MV-4-11 (cell line): ENCODE measurements at regions not wholly inside any gene's neighbourhood (a gene's known extent, or its start where the extent isn't known, plus 50 kb on each side); places are given as distances from the start of the nearest gene placed in this dataset.
"Not testable (repeated sequence)": the region's sequence is repeated elsewhere in the genome, so short reads cannot be mapped to it uniquely, and the experiment has no call there.

ENCODE experiments used
- DNase-seq: peaks from one replicate; lab custom pipeline; 2025; lab: John Stamatoyannopoulos, UW

DNA sequence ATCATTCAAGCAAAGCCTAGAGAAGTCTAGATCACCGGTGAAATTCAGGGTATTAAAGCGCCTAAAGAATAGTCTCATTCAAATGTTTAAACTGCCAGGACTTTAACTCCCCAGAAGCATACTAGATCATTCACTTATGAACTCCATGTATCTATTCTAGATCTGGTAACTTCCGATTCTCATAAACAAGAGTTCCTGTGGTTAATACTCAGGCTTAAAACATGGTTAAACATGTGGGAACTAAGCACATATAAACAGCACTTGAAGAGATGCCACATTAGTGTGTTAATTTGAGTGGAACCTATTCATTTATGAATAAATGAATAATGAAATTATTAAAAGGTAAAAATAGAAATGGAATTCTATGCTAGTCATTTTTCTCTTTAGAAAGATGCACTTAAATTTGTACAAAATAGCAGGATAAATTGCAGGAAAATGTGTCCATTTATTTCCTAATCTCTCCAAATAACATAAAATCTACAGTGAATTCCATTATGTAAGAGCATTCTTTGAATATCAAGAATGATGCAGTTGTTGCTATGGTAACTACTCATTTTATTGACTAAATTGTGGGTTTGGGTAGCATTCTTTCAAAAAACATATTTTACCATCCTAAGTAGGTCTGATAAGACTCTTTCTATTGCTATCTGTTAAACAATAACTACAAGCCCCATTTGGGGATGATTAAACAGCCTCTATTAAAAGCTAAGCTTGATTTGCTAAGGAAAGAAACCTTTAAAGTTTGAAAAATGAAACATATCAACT is 147.6 kb upstream of the TMEM168 start:
- peak; percentile 8 for DNase-seq

DNA sequence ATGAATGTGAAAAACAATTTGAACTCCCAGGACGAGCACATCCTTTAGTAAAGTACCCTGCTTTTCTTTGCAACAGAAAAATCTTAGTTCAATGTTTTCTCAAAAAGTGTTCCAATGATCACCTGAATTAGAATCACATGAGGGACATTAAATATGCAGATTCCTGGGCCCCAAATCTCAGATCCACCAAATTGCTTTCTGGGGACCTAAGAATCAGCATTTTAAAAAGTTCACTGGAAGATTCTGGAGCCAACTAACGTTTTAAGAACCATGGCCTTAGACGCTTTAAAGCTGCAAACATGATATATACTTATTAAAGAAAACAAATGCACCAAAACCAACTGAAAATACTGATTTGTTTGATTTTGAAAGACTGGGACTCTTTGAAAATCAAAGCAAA is 143.4 kb upstream of the TMEM168 start:
- no peak for DNase-seq

DNA sequence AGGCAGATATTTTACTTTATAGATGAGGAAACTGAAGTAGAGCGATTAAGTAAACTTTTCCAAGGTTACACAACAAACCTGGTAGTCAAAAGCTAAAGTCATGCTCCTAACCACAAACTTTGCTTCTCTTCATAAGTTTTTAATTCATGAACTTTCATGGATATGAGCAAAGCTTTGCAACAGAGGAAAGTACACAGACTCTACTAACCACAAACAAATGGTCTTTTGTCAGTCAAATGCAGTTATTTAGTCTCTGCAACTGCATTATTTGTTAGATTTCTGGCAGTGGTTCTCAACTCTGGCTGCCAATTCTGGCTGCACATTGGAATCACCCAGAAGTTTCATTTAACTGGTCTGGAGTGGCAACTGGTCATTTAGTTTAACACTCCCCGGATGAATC is 140.6 kb upstream of the TMEM168 start:
- peak; percentile 68 for DNase-seq

DNA sequence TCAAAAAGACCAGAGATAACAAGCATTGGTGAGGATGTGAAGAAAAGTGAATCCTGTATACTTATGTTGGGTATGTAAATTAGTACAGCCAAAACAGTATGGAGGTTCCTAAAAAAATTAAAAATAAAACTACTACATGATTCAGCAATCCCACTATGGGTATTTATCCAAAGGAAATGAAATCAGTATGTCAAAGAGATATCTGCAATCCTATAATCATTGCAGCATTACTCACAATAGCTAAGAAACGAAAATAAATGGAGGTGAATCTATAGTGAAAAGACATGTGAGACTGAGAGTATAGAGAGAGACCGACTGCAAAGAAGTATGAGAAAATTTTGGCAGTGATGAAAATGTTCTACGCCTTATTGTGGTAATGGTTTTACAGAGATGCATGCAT is 139.2 kb upstream of the TMEM168 start:
- DNase-seq: no peak

DNA sequence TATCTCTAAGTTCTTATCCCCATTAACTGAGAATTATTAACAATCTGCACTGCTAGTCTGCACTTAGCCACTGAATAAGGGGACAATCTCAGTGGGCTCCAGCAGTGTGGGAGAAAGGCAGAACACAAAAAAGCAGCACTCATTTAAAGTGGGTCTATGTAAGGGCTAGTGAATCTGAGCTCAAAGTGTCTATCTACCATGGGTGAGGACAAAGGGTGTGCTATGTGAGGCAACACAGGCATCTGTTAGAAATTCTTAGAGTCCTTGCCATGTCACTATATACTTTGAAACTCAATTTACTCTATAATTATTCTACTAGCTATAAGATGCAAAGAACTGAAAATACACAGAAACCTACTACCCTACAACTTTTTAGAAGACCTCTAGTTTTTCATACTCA is 135.8 kb upstream of the TMEM168 start:
- DNase-seq: no peak

DNA sequence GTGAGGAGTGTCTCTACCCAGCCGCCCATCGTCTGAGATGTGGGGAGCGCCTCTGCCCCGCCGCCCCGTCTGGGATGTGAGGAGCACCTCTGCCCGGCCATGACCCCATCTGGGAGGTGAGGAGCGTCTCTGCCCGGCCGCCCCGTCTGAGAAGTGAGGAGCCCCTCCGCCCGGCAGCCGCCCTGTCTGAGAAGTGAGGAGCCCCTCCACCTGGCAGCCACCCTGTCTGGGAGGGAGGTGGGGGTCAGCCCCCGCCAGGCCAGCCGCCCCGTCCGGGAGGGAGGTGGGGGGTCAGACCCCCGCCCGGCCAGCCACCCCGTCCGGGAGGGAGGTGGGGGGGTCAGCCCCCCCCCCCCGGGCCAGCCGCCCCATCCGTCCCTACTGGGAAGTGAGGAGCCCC is 132.4 kb upstream of the TMEM168 start:
- DNase-seq: not testable (repeated sequence)

DNA sequence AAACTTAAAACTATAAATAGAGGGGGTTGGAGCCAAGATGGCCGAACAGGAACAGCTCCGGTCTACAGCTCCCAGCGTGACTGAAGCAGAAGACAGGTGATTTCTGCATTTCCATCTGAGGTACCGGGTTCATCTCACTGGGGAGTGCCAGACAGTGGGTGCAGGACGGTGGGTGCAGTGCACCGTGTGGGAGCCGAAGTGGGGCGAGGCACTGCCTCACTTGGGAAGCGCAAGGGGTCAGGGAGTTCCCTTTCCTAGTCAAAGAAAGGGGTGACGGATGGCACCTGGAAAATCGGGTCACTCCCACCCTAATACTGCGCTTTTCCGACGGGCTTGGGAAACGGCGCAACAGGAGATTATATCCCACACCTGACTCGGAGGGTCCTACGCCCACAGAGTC is 126.2 kb upstream of the TMEM168 start:
- DNase-seq: not testable (repeated sequence)

DNA sequence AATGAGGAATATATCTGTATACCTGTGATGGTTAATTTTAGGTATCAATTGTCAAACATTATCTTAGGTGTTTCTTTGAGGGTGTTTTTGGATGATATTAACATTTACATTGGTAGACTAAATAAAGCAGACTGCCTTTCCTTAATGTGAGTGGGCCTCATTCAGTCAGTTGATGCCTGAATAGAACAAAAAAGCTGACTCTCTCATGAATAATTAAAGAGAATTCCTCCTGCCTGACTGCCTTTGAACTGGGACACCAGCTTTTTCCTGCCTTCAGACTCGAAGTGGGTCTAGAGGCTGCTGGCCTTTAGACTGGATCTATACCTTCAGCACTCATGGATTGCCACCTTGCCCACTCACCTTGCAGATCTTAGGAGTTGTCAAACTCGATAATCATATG is 117.9 kb upstream of the TMEM168 start:
- no peak for DNase-seq

DNA sequence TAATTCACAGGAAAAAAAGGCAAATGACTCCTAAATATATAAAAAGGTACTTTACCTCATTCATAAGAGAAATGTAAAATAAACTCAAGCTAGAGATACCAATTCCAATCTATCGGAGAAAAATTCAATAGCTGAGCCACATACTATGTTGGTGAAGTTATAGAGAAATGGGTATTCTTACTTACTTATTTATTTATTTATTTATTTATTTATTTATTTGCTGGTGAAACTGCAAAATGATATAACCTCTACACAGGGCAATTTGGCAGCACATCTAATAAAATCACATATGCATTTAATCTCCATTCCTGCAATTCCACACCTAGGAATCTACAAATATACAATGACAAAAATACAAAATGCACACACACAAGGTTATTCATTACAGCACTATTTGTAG is 117.5 kb upstream of the TMEM168 start:
- no peak for DNase-seq

DNA sequence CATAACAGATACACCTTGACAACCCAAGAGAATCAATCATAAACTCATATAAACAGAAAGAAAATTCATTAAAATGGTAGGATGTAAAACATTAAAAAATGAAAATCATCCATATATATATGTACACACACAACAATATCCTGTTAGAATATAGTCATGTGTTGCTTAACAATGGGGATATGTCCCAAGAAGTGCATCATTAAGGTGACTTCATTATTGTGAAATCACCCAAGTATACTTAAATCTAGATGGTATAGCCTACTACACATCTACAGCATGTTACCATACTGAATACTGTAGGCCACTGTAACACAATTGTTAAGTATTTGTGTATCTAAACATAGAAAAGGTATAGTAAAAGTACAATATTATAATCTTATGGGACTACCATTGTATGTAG is 115.8 kb upstream of the TMEM168 start:
- DNase-seq: peak; percentile 25

DNA sequence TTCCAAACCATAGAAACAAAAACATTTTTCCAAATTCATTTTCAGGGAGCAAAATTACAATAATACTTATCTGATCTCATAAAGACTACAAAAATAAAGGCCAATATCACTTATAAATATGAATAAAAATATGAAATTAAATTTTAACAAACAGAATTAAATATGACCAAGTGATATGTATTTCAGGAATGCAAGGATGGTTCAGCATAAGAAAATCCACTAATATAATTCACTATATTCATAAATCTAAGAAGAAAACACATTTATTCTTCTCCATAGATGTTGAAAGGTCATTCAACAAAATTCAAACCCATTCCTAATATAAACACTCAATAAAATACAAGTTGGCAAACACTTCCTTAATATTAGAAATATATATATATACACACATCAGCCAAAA is 115.2 kb upstream of the TMEM168 start:
- no peak for DNase-seq

DNA sequence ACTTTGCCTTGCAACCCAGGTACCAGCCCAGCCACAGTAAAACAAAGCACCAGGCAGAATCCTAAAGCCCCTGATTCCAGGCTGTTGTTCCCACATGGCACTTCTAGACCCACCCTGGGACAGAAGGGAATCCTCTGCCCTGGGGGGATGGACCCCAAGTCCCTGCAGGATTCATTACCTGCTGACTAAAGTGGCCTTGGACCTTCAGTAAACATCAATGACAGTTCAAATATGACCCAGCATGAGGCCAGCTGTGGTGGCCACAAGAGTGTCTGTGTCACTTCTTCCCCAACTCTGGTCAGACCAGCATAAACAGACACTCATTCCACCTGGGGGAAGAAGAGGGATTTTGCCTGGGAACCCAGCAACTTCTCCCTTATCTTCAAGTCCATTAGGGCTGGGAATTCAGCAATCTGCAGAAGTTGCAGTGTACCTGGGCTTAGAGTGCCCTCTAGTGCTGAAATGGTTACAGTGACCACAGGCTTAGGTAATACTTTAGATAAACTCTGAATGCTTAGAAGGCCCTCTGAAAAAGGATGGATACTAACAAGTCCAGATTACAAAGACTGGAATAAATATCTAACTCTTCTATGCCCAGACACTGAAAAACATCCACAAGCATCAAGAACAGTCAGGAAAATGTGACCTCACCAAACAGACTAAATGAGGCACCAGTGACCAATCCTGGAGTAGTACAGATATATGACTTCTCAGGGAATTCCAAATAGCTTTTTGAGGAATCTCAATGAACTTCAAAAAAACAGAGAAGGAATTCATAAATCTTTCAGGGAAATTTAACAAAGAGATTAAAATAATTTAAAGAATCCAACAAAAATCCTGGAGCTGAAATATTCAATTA is 108.5 kb upstream of the TMEM168 start:
- peak; percentile 55 for DNase-seq

DNA sequence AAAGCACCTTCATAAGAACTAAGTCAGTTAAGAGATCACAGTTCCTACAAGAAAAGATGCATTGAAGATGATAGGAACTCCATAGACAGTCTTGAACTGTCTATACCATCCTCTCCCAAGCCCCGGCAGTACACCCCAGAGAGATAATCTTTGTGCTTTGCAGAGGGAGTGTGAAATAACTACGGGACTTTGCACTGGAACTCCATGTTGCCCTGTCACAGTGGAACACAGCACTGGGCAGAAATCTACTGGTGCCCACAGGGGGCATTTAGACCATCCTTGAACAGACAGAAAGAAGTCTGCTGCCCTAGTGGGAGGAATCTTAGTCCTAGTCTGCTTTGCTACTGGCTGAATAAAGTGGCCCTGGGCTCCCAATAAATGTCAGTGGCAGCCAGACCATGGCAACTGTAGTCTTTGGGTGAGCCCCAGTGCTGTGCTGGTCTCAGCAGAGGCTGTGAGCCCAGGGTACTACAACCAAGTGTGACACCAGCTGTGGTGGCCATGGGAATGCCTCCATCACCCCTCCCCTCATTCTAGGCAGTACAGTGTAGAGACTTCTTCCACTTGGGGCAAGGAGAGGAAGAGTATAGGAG is 107.7 kb upstream of the TMEM168 start:
- DNase-seq: no peak

DNA sequence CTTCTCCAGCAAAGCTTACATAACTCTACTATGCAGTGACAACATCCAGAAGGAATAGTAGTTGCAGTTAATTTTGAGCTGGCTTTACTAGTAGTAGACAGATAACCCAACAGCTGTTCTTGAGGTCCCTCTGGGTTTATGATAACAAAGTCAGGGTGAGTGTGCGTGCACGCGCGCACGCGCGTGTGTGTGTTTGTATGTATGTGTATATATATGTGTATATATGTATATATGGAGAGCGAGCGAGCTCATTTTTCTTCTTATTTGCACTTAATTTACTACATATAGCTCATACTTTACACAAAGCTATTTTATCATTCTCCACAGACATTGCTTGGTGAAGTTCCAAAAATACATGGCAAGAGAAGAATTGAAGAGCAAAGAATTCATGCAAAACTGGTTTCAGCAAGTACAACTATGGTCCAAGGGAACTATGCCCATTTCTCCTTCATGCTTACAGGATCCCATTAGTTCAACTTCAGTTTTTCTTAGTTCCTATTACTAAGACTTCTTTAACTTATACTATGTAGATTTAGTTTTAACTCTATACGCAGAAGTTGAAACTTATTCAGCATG is 105.9 kb upstream of the TMEM168 start:
- DNase-seq: no peak

DNA sequence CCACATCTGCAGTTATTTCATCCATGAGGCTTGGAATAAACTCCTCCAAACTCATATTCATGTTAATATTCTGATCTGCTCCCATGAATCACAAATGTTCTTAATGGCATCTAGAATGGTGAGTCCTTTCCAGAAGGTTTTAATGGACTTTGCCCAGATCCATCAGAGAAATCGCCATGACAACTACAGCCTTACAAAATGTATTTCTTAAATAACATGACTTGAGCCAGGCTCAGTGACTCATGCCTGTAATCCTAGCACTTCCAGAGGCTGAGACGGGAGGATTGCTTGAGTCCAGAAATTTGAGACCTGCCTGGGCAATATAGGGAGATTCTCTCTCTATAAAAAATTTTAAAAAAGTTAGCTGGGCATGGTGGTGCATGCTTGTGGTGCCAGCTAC is 102.1 kb upstream of the TMEM168 start:
- no peak for DNase-seq

DNA sequence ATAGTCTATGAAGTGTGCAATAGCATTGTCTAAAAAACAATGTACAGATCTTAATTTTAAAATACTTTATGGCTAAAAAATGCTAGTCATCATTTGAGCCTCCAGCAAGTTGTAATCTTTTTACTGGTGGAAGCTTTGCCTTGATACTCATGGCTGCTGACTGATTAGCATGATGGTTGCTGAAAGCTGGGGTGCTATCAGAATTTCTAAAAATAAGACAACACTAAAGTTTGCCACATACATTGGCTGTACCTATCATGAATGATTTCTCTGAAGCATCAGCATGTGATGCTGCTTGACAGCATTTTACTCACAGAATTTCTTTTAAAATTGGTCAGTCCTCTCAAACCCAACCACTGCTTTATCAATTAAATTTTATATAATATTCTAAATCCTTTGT is 101.5 kb upstream of the TMEM168 start:
- DNase-seq: no peak

DNA sequence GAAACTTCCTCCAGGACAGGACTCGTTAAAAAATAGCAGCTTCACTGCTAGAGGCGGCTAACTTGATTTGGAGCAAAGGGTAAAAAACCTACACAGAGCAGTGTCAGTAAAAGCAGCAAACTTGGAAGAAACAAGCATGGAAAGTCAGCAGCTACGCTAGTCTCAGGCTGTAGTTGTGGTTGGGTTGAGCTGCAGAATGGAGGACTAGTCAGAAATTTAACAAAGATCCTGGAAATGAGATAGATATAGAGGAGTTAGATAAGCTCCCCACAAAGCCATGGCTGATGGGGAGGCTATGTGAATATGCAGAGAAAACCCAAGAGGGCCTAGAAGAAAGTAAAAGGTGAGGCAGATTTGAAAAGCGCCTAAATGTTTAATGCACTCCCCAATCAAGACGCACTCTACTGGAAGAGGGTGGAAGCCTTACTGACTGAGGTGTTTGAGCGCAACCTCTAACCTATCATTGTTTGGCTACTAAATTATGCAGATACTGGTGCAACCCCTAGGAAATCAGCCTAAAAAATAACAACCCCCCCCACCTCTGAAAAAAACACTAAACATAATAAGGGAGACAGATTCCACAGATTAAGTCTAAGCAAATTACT is 99.7 kb upstream of the TMEM168 start:
- no peak for DNase-seq

DNA sequence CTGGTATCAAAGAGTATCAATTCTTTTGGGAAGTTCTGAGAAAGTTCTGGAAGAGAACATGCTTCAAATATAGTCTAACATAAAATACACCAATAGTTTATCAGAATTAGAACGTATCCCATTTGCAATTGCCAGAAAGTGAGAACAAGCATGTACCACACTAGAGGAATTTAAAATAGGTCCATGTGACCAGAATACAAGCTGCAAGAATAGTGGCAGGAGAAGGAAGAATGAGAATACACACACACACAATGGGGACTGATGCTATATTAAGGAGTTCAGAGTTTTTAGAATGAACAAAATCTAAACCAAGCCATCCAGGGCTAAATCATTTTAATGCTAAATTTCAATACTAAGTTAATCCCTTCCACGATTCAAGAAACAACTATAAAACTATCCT is 99.1 kb upstream of the TMEM168 start:
- DNase-seq: no peak

DNA sequence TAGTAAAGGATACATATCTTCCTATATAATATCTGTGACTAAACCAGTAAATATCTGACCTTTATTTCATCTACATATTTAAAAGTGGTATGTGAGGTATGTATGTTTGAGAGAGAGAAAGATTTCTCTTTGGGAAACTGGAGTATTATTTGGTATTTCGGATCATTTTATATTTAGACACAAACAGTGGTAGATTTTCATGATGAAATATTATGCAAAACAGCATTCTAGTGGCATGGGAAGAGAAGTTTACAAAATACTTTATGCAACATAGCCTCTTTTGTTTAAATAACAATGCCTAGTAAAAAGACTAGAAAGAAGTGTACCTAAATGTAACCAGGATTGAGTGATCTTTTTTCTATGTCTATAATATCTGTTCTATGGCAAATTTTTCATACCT is 98.6 kb upstream of the TMEM168 start:
- no peak for DNase-seq

DNA sequence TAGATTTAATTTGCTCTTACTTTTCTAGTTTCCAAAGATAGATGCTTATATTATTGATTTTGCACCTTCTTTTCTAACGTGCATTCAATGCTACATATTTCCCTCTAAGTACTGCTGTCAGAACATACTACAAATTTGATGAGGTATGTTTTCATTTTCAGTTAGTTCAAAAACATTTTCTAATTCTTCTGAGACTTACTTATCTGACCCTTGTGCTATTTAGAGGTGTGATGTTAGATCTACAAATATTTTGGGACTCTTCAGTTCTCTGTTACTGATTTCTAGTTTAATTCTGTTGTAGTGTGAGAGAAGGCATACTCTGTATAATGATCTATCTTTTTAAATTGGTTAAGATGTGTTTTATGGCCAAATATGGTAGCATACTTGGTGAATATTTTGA is 97.8 kb upstream of the TMEM168 start:
- no peak for DNase-seq

DNA sequence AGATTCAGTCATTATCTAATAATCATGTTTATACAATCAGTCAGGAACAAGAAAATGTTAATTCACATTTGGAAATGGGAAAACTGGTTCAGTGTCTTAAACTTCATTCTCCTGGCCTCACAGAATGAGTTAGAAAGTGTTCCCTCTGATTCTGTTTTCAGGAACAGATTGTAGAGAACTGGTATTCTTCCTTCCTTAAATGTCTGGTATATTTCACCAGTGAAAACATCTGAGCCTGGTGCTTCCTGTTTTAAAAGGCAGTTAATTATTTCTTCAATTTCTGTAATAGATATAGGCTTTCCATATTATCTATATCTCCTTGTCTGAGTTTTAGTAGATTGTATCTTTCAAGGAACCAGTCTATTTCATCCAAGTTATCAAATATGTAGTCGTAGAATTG is 97.1 kb upstream of the TMEM168 start:
- DNase-seq: peak; percentile 27

DNA sequence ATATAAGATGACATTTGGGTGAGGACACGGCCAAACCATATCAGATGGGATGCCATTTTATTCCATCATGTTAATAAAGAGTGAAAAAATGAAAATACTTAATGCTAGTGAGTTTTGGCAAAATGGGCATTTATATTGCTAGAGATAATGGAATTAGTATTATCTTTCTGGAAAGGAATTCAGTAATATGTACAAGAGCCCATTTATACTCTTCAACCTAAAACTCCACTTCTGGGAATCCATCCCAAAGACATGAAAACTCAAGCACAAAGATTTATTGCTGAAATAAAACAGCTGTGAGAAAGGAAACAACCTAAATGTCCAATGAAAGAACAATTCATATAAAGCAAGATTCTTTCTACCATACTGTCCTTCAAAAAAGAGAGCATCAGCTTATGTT is 96.0 kb upstream of the TMEM168 start:
- no peak for DNase-seq
